ENCODE measurements at regions not wholly inside any gene's neighbourhood (a gene's known extent, or its start where the extent isn't known, plus 50 kb on each side); places are given as distances from the start of the nearest gene placed in this dataset.

DNA sequence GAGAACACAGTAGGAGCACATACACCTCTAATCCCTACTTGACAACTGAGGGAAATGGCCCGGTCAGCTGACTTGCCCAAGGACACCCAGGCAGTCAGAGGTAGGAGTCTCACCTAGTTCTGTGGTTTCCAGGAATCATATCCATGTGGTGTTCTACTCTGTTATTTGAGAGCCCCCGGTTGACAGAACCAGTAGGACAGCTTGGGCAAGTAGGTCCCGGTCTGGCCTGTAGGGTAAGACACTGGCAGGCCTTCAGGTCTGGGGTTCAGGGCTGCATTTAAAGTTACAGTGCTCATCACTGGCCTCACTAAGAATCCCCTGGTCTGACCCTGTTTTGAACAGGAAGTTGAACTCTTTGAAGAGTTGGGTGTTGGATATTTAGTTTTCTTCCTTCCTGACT lies 476.1 kb downstream of the SHQ1 start:
- H3K27ac Mint-ChIP-seq, result no peak overlapping the region
- no peaks in the 10 kb centered on the region for H3K27me3 Mint-ChIP-seq (ENCODE audit: low read depth)
- H3K4me3 Mint-ChIP-seq, result no peak overlapping the region
- peaks cover 15% of the 10 kb centered on the region for H3K36me3 Mint-ChIP-seq (ENCODE audit: low read depth)
- ChIA-PET CTCF (no interaction called here), POLR2A (no interaction called here)
- no peaks in the 10 kb centered on the region for H3K9me3 Mint-ChIP-seq (ENCODE audit: insufficient read depth)
- no peak for DNase-seq
- H3K4me1 Mint-ChIP-seq (ENCODE audit: low read depth), result peaks cover 29% of the 10 kb centered on the region
- ATAC-seq, result no peak

DNA sequence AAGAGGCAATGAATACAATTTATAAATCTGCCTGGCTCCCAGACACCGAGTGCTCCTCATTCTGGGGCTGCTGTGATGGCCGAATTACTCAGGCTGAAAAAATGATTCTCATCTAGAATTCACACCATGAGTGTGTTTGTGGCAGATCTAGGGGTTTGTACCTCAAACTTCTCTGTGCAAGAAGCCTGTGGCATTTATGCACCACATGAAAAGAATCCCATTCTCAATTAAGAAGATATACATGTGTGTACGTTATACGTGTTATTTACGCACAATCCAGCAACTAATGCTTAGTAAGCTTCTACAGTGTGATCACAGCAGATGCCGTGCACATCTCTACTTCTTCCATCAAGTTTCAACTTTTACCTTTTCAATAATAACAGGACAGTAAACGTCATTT lies 476.8 kb downstream of the SHQ1 start:
- ChIA-PET CTCF (no interaction called here), POLR2A (no interaction called here)
- peaks cover 28% of the 10 kb centered on the region for H3K4me1 Mint-ChIP-seq (ENCODE audit: low read depth)
- H3K36me3 Mint-ChIP-seq (ENCODE audit: low read depth), result peaks cover 10% of the 10 kb centered on the region
- H3K9me3 Mint-ChIP-seq (ENCODE audit: insufficient read depth), result no peaks in the 10 kb centered on the region
- ATAC-seq (no peak), DNase-seq (no peak)
- no peak overlapping the region for H3K4me3 Mint-ChIP-seq
- no peaks in the 10 kb centered on the region for H3K27me3 Mint-ChIP-seq (ENCODE audit: low read depth)
- no peak overlapping the region for H3K27ac Mint-ChIP-seq

DNA sequence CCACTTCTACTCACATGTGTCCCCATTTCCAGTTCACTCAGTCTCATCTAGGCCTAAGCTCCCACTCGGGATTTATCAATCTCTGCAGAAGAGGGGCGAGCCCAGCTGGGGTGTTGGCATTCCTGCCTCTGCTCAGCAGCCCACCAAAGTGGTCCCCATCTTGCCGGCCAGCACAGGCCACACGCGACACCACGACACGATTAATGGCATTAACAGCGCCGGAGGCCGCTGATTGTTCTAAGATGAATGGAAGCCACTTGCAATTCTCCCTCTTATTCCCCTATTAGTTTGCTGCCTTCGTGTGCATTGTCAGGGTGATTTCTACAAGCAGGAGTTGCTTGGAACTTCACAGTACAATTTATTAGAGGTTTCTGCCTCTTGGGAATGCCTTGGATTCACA lies 477.3 kb downstream of the SHQ1 start:
- Mint-ChIP-seq H3K36me3 (ENCODE audit: low read depth) (peaks cover 8% of the 10 kb centered on the region), H3K4me1 (ENCODE audit: low read depth) (peaks cover 26% of the 10 kb centered on the region)
- CTCF ChIA-PET, result no interaction called here

DNA sequence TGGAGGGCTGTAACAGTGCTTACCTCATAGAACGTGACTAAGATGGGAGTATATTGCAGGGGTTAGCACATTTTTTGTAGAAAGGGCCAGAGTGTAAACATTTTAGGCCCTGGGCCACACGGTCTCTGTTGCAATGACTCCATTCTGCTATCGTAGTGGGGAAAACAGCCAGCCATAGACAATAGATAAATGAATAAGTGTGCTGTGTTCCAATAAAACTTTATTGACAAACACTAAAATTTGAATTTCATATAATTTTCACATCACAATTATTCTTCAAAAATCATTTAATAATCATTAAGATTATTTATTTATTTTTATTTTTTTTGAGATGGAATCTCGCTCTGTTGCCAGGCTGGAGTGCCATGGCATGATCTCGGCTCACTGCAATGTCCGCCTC lies 478.6 kb downstream of the SHQ1 start:
- peaks cover 15% of the 10 kb centered on the region for H3K4me1 Mint-ChIP-seq (ENCODE audit: low read depth)
- H3K4me3 Mint-ChIP-seq, result no peak overlapping the region
- ATAC-seq (no peak), DNase-seq (no peak)
- H3K9me3 Mint-ChIP-seq (ENCODE audit: insufficient read depth), result no peaks in the 10 kb centered on the region
- CTCF ChIA-PET, result no interaction called here
- POLR2A ChIA-PET, result interaction anchor here (0.6 kb wide), 1 partner anchor 124 kb away, joined by 3 read pairs; no protein-coding TSS in a partner anchor
- H3K27me3 Mint-ChIP-seq (ENCODE audit: low read depth), result no peaks in the 10 kb centered on the region
- H3K27ac Mint-ChIP-seq, result no peak overlapping the region
- peaks cover 3% of the 10 kb centered on the region for H3K36me3 Mint-ChIP-seq (ENCODE audit: low read depth)

More for the DNA sequence above, 477.3 kb downstream of the SHQ1 start:
- POLR2A ChIA-PET, result no interaction called here
- Mint-ChIP-seq H3K9me3 (ENCODE audit: insufficient read depth) (no peaks in the 10 kb centered on the region), H3K27me3 (ENCODE audit: low read depth) (no peaks in the 10 kb centered on the region), H3K4me3 (no peak overlapping the region), H3K27ac (no peak overlapping the region)
- DNase-seq (no peak), ATAC-seq (no peak)

DNA sequence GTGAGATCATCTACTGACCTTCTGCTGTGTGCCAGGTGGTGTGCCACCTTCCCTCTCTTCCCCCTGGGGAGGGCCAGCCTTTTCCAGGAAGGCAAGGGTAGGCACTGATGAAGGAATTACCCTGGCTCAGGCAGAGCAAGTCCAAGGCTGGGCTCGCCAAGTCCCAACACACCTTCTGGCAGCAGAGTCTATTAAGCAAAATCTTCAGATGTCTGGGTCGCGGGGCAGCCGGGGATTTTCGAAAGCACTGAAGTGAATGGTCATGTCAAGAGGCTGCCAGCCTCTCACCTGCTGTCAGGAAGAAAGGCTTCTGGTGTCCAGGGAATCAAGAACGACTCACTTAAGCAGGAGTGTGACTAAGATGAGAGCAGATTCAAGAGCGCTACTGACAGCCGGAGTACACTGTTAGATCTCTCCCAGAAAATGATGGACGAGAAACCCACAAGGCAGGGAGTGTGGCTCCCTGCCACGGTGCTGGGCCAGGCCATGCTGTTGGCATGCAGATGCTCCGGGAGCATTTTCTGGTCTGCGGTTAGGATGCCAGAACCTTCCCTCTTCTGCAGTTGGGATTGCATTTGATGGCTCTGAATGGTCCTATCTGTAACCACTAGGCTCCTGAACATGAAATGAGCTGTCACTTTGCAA lies 479.8 kb downstream of the SHQ1 start:
- no peaks in the 10 kb centered on the region for H3K27me3 Mint-ChIP-seq (ENCODE audit: low read depth)
- H3K4me3 Mint-ChIP-seq, result no peak overlapping the region
- H3K9me3 Mint-ChIP-seq (ENCODE audit: insufficient read depth), result no peaks in the 10 kb centered on the region
- POLR2A ChIA-PET, result no interaction called here
- H3K36me3 Mint-ChIP-seq (ENCODE audit: low read depth), result no peaks in the 10 kb centered on the region
- CTCF ChIA-PET, result no interaction called here
- no peak overlapping the region for H3K27ac Mint-ChIP-seq
- peaks cover 13% of the 10 kb centered on the region for H3K4me1 Mint-ChIP-seq (ENCODE audit: low read depth)
- no peak for ATAC-seq
- DNase-seq, result no peak

DNA sequence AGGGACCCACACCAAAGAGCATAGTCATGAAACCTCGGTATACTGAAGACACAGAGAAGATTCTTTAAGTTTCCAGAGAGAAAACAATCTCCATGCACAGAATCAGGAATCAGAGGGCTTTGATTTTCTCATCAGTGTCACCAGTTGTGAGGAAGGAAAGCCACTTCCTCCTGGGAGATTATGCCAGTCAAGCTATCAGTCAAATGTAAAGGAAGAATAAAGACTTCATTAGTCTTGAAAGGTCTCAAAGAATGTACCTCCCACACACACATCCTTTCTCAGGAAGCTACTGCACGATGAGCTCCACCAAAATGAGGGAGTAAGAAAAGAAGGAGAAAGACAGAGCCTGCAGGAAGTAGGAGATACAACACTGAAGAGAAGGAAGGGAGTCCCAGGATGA lies 486.3 kb downstream of the SHQ1 start:
- H3K9me3 Mint-ChIP-seq (ENCODE audit: insufficient read depth), result no peaks in the 10 kb centered on the region
- no peak for DNase-seq
- no peak overlapping the region for H3K4me3 Mint-ChIP-seq
- no peak for ATAC-seq
- ChIA-PET CTCF (no interaction called here), POLR2A (no interaction called here)
- H3K27ac Mint-ChIP-seq, result no peak overlapping the region
- H3K4me1 Mint-ChIP-seq (ENCODE audit: low read depth), result no peaks in the 10 kb centered on the region
- H3K27me3 Mint-ChIP-seq (ENCODE audit: low read depth), result peaks cover 3% of the 10 kb centered on the region
- H3K36me3 Mint-ChIP-seq (ENCODE audit: low read depth), result no peaks in the 10 kb centered on the region

DNA sequence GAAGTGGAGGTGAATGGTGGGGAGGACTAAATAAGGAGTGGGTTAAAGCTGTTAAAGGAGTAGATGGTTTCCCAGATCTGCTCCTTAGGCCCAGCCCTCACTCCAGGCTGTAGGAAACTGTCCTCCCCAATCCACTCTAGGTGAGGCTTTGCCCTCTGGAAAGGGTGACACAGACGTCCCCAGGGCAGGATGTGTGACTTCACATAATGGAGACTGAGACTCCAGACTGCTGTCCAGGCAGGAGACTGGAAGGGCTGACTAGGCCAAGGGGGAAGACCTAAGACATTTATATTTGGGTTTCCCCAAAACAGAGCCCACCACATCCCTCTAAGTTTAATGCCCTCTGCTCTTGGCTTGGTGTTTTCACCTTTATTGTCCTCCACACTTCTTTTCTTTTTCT lies 488.5 kb downstream of the SHQ1 start:
- DNase-seq (no peak), ATAC-seq (no peak)
- ChIA-PET CTCF (no interaction called here), POLR2A (no interaction called here)
- Mint-ChIP-seq H3K9me3 (ENCODE audit: insufficient read depth) (no peaks in the 10 kb centered on the region), H3K4me3 (no peak overlapping the region), H3K36me3 (ENCODE audit: low read depth) (no peaks in the 10 kb centered on the region), H3K27ac (no peak overlapping the region), H3K4me1 (ENCODE audit: low read depth) (no peaks in the 10 kb centered on the region), H3K27me3 (ENCODE audit: low read depth) (peaks cover 3% of the 10 kb centered on the region)

DNA sequence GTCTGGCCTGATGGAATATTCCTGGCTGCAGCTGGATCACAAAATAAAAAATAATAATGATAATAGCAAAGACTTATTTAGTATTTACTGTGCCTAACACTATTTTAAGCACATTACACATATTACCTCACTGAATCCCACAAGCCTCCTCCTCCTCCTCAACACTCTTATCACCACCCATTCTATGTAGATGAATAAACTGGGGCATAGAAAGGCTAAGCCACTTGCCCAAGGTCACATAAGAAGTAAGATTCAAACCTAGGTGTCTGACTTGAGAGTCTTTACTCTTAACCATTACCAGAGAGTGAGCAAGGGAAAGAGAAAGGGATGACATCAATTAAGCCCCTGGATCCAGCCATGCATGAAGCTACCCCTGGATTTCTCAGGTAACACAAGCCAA lies 493.1 kb downstream of the SHQ1 start:
- no peak for ATAC-seq
- no peak overlapping the region for H3K4me3 Mint-ChIP-seq
- ChIA-PET POLR2A (no interaction called here), CTCF (no interaction called here)
- no peaks in the 10 kb centered on the region for H3K4me1 Mint-ChIP-seq (ENCODE audit: low read depth)
- H3K36me3 Mint-ChIP-seq (ENCODE audit: low read depth), result no peaks in the 10 kb centered on the region
- H3K27ac Mint-ChIP-seq, result no peak overlapping the region
- H3K27me3 Mint-ChIP-seq (ENCODE audit: low read depth), result no peaks in the 10 kb centered on the region
- DNase-seq, result no peak
- H3K9me3 Mint-ChIP-seq (ENCODE audit: insufficient read depth), result no peaks in the 10 kb centered on the region

DNA sequence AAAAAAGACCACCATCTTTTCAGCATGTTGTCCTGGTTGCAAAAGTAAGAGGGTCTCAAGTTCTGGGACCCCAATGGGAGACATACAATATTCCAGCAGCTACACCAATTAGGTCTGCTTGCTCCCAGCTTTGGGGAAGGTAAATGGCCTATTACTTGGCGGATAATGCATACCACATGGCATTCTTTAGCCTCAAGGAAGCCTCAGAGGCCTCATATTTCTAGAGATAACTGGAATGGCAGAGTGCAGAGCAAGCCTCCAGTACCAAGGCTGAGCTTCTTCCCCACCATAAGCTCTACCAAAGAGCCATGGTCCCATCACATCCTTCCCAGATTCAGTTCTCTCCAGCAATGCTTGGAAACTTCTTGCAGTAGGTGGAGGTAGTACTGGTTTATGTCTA lies 493.8 kb downstream of the SHQ1 start:
- DNase-seq (no peak), ATAC-seq (no peak)
- CTCF ChIA-PET, result no interaction called here
- Mint-ChIP-seq H3K9me3 (ENCODE audit: insufficient read depth) (no peaks in the 10 kb centered on the region), H3K36me3 (ENCODE audit: low read depth) (no peaks in the 10 kb centered on the region), H3K27me3 (ENCODE audit: low read depth) (no peaks in the 10 kb centered on the region), H3K27ac (no peak overlapping the region), H3K4me3 (no peak overlapping the region), H3K4me1 (ENCODE audit: low read depth) (no peaks in the 10 kb centered on the region)
- POLR2A ChIA-PET, result no interaction called here

DNA sequence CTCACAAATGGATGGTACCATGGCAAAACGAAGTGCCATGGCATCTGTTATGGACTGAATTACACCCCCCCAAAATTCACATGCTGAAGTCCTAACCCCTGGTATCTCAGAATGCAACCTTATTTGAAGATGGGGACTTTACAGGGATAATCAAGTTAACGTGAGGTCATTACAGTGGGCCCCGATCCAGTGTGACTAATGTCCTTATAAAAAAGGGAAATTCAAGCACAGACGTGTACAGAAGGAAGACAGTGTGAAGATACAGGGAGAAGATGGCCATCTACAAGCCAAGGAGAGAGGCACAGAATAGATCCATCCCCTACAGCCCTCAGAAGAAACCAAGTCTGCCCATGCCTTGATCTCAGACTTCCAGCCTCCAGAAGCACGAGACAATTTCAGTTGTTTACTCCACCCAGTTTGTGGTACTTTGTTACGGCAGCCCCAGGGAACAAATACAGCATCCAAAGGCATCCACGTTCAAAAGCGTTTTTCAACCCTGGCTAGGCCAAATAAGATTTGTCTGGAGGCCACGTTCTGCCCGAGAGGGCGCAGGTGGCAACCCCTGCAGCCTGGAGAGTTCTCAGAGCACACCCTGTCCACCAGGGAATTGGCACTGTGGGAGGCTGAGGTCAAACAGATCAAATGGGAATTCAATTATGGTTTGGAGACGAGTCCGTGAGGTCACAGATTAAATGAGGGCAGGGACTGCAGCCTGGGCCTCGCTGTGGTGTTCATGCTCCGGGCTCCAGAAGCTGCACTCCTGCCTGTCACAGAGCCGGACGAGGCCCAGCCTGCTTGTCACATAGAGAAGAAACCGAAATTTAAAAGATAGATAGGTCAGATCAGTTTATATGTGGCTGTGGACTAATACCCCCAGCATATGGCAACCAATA lies 494.8 kb downstream of the SHQ1 start:
- no peak overlapping the region for H3K4me3 Mint-ChIP-seq
- H3K4me1 Mint-ChIP-seq (ENCODE audit: low read depth), result peaks cover 2% of the 10 kb centered on the region
- H3K27ac Mint-ChIP-seq, result no peak overlapping the region
- ATAC-seq (no peak), DNase-seq (no peak)
- no peaks in the 10 kb centered on the region for H3K27me3 Mint-ChIP-seq (ENCODE audit: low read depth)
- no peaks in the 10 kb centered on the region for H3K9me3 Mint-ChIP-seq (ENCODE audit: insufficient read depth)
- ChIA-PET CTCF (no interaction called here), POLR2A (no interaction called here)
- H3K36me3 Mint-ChIP-seq (ENCODE audit: low read depth), result no peaks in the 10 kb centered on the region

DNA sequence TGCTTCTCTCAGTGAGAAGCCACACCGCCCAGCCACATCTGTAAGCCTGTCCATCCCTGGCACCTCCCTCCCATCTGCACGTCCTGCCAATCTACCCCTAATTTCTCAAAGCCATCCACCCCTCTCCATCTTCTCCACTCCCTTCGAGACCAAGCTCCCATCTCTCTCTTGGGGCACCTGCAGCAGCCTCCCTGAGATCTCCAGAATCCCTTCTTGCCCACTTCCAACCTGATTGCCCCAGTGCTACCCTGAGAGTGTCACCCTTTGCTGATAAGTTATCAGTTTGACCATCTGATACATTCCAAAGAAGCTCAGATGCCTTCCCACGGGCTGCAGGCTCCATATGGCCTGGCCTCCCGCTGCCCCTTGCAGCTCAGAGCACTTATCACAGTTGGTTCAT lies 496.1 kb downstream of the SHQ1 start:
- Mint-ChIP-seq H3K27me3 (ENCODE audit: low read depth) (no peaks in the 10 kb centered on the region), H3K9me3 (ENCODE audit: insufficient read depth) (no peaks in the 10 kb centered on the region), H3K27ac (no peak overlapping the region), H3K36me3 (ENCODE audit: low read depth) (no peaks in the 10 kb centered on the region), H3K4me1 (ENCODE audit: low read depth) (peaks cover 11% of the 10 kb centered on the region), H3K4me3 (no peak overlapping the region)
- ChIA-PET CTCF (no interaction called here), POLR2A (no interaction called here)
- DNase-seq (no peak), ATAC-seq (no peak)

DNA sequence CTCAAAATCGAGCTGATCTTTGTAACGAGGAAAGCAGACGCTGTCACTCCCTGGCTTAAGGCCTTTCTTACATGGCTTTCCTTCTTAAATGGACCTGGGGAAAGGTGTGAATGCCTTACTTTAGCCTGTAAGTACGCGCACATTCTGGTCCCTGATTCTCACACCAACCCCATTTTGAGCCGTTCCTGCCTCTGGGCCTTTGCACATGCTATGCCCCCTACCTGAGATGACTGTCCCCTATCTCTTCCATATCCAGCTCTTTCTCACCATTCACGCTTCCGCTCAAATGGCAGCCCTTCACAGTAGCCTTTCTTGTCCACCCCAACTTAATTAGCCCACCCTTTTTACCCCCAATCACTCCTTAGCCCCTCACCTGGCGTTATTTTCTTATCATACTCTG lies 496.7 kb downstream of the SHQ1 start:
- Mint-ChIP-seq H3K4me3 (no peak overlapping the region), H3K27me3 (ENCODE audit: low read depth) (no peaks in the 10 kb centered on the region), H3K4me1 (ENCODE audit: low read depth) (peaks cover 16% of the 10 kb centered on the region), H3K36me3 (ENCODE audit: low read depth) (no peaks in the 10 kb centered on the region), H3K27ac (no peak overlapping the region), H3K9me3 (ENCODE audit: insufficient read depth) (no peaks in the 10 kb centered on the region)
- ATAC-seq, result no peak
- no peak for DNase-seq
- POLR2A ChIA-PET, result interaction anchor here (0.6 kb wide), 1 partner anchor 1316 kb away, joined by 3 read pairs; no protein-coding TSS in a partner anchor
- CTCF ChIA-PET, result no interaction called here

Data from activated CD8-positive, alpha-beta T cell treated with anti-CD3 and anti-CD28 coated beads, Interleukin-2, amount 10 ng/mL, durations not matched to agents 7 days and 5 days (primary cell).